NCI-H748 (cell line): ENCODE measurements at regions not wholly inside any gene's neighbourhood (a gene's known extent, or its start where the extent isn't known, plus 50 kb on each side); places are given as distances from the start of the nearest gene placed in this dataset.
"Not testable (repeated sequence)": the region's sequence is repeated elsewhere in the genome, so short reads cannot be mapped to it uniquely, and the experiment has no call there.

Experiments used
- DNase-seq: peaks from one replicate; lab custom pipeline; 2025; ENCODE audit not compliant: unreplicated experiment; lab: John Stamatoyannopoulos, UW

GRCh38 chr7:76852362-76852761, 179.8 kb downstream of the SPDYE17 start:
- DNase-seq, result not testable (repeated sequence)

DNA sequence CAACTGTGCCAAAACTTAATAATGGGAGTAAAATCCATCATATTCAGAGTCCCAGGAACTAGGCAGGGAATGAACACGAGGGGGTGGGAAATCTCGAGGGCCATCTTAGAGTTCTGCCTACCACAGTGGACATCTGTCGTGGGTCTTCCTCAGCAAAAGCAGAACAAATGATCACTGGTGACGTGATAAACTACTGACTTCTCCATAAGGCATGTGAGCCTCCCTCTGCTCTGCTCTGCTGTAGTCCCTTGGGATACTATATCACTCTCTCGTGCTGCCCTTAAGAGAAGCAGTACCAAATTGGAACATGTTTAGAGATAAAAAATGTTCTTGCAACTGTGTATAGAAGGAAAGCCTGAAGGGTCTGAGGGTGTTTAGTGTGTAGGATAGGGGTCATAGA, 180.5 kb downstream of the SPDYE17 start:
- DNase-seq, result not testable (repeated sequence)

- DNase-seq, result not testable (repeated sequence)
These were observed 182.1 kb downstream of the SPDYE17 start for GRCh38 chr7:76849887-76850563.

- DNase-seq, result not testable (repeated sequence)
These were observed 192.3 kb downstream of the SPDYE17 start for GRCh38 chr7:76839879-76840278.

DNA sequence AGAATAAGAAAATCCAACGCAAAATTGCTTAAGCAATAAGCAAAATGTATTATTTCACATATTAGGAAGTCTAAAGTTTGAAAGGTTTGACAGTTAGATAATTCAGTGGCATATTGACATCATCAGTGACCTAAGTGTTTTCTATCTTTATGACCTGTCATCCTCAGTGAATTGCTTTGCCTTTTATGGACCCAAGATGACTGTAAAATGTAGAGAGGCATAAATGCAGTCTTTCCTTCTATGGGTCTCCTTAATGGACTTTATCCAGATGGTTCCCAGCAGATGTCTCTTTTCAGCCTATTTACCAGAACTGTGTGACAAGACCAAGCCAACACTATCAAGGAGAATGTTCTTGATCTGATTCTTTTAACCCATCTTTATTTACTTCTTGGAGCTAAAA, 192.9 kb downstream of the SPDYE17 start:
- not testable (repeated sequence) for DNase-seq

- not testable (repeated sequence) for DNase-seq
These were observed 193.8 kb downstream of the SPDYE17 start for GRCh38 chr7:76838357-76838756.

DNA sequence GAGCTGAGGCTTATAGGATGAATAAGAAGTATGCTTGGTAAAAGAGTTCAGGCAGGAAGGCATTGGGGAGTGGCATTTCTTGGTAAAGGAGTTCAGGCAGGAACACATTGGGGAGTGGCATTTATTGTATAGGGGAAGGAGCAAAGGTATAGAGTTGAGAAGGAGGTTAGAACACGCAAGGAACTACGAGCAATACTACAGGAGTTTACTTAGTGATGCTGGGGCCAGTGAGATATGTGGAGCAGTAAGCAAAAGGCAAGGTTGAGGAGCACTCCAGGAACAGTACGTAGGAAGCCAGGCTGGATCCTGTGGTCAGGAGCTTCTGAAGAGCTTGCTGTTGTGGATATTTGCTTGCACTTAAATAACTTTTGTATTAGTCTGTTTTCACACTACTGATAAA, 202.2 kb upstream of the POMZP3 start:
- not testable (repeated sequence) for DNase-seq

- DNase-seq, result not testable (repeated sequence)
These were observed 199.1 kb upstream of the POMZP3 start for GRCh38 chr7:76826181-76826580.

- not testable (repeated sequence) for DNase-seq
These were observed 182.8 kb upstream of the POMZP3 start for GRCh38 chr7:76809856-76810255.

GRCh38 chr7:76807588-76808100, 180.6 kb upstream of the POMZP3 start:
- DNase-seq, result not testable (repeated sequence)

- not testable (repeated sequence) for DNase-seq
These were observed 179.4 kb upstream of the POMZP3 start for GRCh38 chr7:76806460-76806859.

DNA sequence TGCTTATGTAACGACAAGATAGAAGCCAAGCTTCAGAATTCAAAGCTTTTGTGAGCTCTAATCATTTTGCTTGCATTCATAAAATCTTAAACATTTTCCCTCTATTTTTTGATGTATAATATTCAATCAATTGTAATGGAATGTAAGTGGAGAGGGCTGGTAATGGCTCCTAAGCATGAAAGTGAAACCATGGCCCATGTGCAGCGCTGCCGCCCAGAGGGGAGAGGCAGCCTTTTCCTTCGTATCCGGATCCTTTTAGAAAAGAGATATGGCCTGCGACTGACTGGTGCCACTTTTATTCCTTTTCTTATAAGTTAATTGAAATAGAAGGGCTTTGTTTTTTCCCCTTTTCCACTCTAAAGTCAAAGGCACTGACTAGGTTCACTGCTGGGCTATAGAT, 178.9 kb upstream of the POMZP3 start:
- not testable (repeated sequence) for DNase-seq

- not testable (repeated sequence) for DNase-seq
These were observed 178.2 kb upstream of the POMZP3 start for GRCh38 chr7:76805262-76805661.

GRCh38 chr7:76797639-76798038, 170.6 kb upstream of the POMZP3 start:
- not testable (repeated sequence) for DNase-seq

DNA sequence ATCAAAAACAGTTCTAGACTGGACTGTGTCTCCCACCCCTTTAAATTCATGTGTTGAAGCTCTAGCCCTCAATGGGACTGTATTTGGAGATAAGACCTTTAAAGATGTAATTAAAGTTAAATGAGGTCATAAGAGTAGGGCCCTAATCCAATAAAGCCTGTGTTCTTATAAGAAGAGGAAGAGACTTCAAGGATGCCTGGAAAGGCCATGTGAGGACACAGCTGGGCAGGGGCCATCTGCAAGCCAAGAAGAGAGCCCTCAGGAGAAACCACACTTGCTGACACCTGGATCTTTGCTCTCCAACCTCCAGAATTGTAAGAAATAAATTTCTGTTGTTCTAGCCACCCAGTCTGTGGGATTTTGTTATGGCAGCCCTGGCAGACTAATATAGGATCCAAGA, 153.6 kb upstream of the POMZP3 start:
- not testable (repeated sequence) for DNase-seq

DNA sequence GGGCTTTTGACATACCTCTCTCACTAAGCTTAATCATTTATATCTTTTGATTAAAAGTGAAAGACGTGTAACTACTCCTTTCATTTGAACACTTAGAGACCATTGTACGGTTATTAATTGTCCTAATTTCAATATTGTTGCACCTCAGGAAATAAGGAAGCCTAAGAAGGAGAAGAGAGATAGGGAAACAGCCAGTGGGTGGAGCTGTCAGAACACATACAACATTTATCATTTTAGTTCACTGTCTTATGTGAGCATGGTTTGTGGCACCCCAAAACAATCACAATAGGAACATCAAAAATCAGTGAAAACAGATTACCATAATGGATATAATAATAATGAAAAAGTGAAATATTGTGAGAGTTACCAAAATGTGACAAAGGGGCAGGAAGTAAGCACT, 147.2 kb upstream of the POMZP3 start:
- peak; percentile 2 for DNase-seq

- DNase-seq, result not testable (repeated sequence)
These were observed 144.9 kb upstream of the POMZP3 start for GRCh38 chr7:76771980-76772379.

DNA sequence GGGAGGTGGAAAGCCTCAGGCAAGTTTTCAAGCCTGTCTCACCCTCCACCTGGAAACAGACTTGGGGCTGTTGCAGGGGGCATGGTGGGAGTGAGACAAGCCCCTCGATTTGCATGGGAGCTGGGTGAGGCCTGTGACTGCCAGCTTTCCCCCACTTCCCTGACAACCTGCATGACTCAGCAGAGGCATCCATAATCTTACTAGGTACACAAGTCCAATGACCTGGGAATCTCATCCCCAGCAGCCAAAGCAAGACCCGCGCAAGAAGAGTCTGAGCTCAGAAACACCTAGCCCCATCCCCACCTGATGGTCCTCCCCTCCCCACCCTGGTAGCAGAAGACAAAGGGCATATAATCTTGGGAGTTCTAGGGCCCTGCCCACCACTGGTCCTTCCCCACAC, 136.9 kb upstream of the POMZP3 start:
- not testable (repeated sequence) for DNase-seq

GRCh38 chr7:76760546-76761220, 133.6 kb upstream of the POMZP3 start:
- DNase-seq, result not testable (repeated sequence)

DNA sequence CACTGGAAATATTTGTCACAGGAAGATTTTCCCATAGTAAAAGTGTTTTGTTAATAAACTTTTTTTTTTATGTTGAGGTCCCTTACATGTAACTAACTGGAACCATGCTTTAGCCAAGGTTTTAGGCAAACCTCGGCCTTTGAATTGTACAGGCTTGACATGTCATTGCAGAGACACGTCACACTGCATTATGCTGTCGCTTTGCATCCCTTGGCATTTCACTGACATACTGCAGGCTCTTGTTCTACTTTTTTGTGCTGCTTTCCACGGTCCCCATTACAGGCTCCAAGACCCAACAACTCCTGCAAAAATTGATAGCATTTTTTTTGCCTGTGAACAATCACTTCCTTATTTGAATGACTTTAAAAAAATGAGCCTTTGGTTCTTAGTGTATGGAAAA, 112.5 kb upstream of the POMZP3 start:
- DNase-seq, result not testable (repeated sequence)

DNA sequence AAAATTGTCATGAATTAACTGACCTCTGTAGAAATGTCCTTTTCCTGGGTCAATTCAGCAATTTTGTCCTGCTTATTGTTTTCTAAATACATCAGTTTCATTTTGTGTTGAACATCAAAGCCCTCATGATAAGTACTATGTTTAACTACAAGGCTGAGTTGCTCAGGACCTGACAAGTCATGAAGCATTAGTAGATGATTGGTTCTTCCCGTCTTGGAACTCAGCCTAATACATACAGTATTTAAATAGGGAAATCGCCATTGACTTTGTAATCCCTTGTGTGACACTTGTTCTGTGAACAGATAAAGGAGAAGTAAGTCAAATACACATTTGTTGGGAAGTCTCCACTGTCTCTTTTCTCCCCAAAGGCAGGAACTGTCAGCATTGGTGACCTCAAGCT, 109.6 kb upstream of the POMZP3 start:
- not testable (repeated sequence) for DNase-seq

GRCh38 chr7:76736091-76736490, 109.0 kb upstream of the POMZP3 start:
- DNase-seq, result not testable (repeated sequence)
